ENCODE measurements at regions not wholly inside any gene's neighbourhood (a gene's known extent, or its start where the extent isn't known, plus 50 kb on each side); places are given as distances from the start of the nearest gene placed in this dataset.
"Not testable (repeated sequence)": the region's sequence is repeated elsewhere in the genome, so short reads cannot be mapped to it uniquely, and the experiment has no call there.

DNA sequence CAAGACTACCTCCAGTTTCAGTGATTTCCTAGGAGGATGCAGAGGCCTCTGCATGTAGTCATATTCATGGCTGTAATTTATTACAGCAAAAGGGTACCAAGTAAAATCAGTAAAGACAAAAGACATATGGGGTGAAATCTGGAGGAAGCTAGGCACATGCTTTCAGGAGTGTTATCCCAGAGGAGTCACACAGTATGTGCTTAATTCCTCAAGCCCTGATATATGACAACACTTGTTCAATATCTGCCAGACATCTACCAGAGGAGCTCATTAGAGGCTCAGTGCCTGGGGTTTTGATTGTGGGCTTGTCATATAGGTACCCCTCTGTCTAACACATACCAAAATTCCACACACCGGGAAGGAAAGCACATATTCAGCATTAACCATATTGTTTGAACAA, 283.8 kb downstream of the CXCL12 start:
- DNase-seq (ENCODE audit: low read depth), result no peak

DNA sequence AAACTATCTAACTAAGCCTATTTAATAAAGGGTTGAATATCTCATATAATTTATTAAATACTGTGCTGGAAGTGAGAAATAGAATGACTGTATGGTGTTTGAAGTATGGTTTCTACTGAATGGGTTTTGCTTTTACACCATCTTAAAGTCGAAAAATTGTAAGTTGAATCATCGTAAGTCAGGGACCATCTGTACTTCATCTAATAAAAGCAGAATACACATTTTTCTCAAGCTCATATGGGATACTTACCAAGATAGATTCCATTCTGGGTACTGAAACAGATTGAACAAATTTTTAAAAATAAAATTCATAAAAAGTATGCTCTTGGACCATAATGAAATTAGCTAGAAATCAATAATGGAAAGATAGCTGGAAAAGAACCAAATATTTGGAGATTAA, 285.4 kb downstream of the CXCL12 start:
- DNase-seq (ENCODE audit: low read depth), result no peak

DNA sequence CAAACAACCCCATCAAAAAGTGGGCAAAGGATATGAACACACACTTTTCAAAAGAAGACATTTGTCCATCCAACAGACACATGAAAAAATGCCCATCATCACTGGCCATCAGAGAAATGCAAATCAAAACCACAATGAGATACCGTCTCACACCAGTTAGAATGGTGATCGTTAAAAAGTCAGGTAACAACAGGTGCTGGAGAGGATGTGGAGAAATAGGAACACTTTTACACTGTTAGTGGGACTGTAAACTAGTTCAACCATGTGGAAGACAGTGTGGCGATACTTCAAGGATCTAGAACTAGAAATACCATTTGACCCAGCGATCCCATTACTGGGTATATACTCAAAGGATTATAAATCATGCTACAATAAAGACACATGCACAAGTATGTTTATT, 288.7 kb downstream of the CXCL12 start:
- DNase-seq (ENCODE audit: low read depth), result not testable (repeated sequence)

DNA sequence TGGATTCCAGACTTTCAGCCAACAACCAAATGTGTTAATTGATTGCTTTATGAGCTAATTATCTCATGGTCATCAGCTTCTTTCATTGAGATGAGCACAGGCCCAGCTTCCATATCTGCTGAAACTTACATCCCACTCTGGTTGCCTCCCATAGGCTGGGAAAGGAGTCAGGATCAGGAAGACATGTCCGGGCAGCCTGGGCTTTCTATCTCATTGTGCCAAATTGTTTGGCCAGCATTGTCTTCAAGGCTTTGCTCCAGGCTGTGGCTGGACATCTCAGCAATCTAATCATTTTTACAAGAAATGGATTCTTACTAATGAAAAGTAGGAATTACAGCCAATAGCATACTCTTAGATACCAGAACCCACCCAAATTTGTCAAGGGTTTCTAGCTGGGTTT, 295.2 kb downstream of the CXCL12 start:
- DNase-seq (ENCODE audit: low read depth), result no peak

DNA sequence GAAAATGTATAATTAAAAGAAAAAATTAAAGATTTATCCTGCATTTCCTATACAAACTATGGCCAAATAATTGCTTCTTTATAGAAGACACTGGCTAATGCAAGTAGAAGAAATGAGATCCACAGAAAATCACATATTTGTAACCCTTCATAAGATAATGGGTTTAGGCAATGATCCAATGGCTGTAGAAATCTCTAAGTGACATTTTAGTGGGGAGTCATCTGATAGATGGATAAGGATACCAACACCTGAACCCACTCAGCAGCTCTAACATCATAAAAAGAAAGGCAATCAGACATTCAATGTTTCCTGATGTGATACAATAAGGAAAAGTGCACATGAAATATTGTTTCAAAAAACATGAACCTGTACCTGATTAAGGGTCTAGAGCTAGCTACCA, 297.5 kb downstream of the CXCL12 start:
- DNase-seq (ENCODE audit: low read depth), result no peak

DNA sequence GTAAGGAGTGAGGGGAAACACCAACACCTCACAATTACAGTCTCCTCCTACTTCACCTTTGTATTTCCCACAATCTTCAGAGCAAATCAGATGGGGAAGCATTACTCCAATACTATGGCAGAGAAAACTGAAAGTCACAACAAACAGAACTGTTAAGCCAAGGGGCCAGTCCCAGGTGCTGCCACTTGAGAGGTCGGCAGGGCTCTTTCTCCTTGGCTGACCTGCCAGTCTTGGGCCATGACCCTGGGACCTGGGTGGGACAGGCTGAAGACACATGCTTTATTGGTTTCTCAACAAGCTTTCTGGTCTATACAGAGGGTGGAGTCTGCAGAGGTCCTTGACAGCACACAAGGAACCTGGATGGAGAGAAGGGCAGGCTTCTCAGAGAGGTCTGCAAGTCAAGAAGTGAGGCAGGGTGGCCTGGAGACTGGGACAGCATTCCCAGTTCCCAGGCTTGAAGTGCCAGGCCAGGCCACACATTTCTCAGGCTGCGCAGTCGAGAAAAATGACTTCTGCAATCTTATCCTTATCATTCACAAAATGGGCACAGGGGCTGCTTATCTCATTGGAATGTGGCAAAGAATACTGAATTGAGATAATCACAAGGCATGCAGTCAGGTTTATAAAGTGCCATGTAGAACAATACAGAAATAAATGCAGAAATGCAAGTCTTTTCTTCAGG, 301.0 kb downstream of the CXCL12 start:
- DNase-seq (ENCODE audit: low read depth), result no peak

DNA sequence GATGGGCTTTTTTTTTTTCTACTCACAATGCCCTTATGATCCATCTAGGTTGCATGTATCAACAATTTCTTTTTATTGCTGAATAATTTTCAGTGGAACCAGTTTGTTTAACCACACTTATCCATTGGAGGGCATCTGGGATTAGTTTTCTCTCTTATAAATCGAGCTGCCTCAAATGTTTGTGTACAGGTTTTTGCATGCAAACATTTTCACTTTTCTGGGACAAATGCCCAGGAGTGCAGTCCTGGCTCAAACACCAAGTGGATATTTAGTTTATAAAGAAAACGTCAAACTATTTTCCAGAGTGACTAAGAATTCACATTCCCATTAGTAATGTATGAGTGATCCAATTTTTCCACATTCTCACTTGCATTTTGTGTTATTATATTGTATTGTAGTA, 313.4 kb downstream of the CXCL12 start:
- peak; percentile 18 for DNase-seq (ENCODE audit: low read depth)

DNA sequence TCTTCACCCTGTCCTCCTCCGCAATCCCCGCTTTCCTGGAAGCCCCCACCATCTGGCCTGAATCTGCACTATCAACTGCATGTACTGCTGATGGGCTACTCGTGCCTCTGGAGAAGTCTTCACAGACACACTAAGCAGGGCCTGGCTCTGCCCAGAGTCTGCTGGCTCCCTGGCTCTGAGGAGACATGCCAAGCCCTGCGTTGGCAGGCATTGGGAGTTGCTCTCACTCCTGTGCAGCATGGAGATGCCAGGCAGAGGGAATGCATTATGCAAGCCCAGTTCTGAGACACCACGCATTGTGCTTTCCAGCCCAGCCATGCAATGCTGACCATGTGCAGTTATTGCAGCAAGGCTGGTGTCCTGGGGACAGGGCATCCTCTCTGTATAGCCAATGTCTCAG, 314.6 kb downstream of the CXCL12 start:
- DNase-seq (ENCODE audit: low read depth), result no peak

DNA sequence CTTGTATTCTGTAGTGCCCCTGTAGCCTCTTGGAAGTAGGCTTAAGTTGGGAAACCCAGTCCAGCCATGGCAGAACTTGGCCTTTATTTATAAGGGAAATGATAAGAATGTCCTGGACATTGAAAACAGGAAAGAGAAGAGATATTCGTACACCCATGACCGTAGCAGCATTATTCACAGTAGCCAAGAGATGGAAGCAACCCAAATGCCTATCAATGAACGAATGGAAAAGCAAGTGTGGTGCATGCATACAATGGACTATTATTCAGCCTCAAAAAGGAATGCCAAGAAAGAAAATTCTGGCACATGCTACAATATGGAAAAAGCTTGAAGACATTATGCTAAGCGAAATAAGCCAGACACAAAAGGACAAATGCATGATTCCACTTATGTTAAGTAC, 315.3 kb downstream of the CXCL12 start:
- no peak for DNase-seq (ENCODE audit: low read depth)

DNA sequence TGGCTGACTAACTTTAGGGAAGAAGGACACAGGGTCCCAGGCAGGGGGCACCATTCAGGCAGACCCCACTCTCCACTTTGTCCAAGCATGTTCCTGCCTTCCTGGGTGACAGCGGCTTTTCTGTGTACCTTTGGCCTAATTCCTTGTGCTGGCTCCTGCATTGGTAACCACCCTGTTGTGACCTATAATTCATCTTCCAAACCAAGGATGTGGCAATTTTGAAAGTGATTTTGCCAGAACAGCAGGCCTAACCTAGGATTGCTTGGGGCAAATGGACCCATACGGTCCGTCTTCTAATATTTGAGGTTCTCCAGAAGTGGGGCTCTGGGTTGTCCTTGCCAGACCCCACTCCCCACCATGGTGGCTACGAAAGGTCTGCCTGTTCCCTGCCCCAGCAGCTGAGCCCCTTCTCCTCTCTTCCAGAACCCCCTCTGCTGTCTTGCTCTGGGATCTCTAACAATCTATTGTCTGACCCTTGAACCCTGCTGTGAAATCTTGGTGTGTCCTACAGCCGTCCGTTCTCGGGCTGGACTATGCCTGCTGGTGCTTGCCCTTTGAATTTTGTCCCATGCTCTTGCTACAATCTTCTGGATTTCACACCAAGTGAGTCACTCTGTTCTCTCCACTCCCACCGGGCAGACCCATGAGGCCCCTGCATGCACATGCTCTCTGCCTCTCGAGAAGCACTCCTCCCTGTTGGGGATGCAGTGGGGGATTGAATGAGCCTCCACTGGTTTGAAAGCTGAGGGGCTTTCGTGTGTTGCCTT, 316.0 kb downstream of the CXCL12 start:
- DNase-seq (ENCODE audit: low read depth), result no peak

DNA sequence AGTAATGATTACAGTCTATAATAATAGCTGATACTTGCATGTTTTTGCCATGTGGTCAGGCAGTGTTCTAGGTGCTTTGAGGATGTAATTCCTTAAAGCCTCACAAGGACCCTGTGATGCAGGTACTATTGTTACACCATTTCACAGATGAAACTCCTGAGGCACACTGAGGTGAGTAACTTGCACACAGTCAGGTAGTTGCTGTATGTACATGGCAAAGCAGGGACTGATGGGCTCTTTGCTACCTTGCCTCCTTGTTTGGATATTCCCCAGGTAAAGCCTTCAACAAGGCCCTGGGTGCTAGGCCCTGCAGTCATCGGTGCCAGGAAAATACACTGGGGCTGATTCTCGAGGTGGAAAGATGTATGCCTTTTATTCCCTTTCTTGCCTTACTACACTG, 317.5 kb downstream of the CXCL12 start:
- no peak for DNase-seq (ENCODE audit: low read depth)

DNA sequence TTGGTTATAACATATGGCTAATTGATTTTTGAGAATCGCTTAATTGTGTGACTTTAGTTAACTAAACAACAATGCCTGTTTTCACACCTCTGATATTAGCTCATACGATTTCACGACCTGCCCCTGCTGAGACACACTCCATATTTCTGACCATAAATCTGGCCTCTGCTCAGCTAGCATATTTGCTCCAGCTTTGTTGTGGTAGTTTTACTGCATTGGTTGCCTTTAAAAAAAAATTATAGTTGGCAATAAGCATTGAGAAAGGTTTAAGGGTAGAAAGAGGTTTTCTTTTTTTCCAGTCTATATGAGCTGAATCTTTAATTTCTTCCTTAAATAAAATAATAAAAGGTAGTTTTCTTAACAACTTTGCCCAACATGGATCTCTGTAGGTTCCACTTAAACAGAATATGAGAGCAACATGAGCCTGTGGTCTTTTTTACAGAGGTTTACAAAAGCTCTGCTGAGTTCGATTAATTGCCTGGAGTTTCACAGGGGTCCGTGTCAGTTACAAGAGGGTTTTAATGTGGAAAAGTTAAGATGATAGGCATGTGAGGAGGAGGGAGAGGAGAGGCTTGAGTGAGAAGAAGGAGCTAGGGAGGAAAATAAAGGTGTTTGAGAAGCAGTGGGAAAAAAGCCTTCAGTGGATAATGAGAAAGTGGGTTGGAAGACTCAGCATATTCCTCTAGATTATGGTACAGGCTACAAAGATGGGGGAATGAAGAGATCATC, 318.2 kb downstream of the CXCL12 start:
- DNase-seq (ENCODE audit: low read depth), result no peak

DNA sequence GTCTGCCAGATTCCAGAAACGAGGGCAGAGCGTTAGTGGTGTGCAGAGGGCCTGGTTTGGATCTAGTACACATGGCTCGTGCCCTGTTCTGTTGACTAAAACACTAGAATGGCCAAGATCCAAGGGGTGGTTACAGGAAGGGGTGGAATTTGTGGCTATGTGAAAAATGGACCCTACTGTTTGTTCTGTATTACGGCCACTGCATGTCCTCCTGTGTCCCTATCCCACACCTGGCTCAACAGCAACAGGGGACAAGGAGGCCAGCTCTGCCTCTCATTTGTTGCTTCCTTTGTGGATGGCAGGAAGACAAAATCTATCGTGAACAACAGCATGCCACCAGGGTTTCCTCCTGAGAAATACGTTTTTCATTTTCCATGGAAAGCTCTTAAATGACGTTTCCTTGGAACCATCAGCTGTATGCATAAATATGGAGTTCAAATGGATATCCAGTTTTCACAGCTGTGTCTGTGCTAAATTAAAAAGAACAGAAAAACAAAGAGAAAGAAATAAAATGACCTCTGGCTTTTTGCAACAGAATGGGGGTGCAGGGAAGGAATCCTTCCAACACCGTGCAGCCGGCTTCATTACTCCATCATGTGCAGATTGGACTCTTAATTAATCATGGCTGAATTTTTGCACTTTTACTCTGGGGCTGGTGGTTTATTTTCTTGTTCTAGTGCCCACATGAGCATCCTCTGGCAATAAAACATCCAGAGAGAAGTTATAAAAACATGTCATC, 318.9 kb downstream of the CXCL12 start:
- no peak for DNase-seq (ENCODE audit: low read depth)

DNA sequence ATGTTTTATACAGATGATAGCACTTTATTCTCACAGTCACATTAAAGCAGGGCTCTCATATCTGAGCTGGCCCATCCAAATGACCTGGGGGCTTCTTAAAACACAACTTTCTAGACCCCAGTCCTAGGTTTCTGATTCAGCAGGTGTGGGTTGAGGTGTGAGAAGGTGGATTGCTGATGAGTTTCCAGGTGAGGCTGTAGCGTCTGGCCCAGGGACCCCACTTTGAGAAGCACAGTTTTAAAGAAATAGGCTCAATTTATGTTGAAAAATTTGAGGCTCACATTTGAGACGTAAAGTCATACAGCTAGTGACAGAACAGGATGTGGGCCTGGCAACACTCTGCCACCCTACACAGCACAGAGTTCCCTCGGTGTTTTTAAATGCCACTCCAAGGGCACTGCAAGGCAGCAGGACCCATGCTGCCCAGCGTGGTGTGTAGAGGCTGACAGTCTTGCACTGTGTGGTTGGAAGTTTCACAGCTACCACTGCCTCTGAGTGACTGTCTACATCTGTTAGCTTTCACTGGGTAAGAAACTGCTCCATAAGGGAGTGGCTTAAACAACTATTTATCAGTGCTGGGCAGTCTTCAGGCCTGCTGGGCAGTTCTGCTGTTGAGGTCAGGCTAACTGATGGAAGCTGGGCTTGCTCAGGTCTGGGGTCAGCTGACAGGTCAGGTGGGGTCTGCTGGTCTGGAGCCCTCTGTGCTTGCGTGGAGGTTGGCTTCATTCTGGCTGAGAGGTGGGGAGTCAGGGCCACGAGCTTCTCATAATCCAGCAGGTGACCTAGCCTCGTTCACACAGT, 319.7 kb downstream of the CXCL12 start:
- DNase-seq (ENCODE audit: low read depth), result no peak

DNA sequence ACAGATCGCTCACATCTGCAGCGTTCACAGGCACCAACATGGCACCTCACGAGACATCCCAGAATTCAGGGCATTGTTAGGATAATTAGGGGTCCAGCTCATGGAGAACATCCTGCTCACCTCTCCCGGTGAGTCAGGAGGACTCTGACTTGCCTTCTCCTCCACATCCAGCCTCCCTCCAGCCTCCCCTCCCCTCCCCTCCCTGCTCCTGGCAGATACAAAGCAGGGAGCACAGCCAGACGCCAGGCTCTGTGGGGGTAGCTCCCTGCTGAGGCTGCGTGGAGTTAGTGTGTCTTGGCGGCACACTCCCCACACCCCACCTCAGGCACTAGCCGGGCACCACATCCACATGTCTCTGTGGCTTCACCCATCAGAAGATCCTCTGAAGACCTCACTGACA, 320.6 kb downstream of the CXCL12 start:
- no peak for DNase-seq (ENCODE audit: low read depth)

DNA sequence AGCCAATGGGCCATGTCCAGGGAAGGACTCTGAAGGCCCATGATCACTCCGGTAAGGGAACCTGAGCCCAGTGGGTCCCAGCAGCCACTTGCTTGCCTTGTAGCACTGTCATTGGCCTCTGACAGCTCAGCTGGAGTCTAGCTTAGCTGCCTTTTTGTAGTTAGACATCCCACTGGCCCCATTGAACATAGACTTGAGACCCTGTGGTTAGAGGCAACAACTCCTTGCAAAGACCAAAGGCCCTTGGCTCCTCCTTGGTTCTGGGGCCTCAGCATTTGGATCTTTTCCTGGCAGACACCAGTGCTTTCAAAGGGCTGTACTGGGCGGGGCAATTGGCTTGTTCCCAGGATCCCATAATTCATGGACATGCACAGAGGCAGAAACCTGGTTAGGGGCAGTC, 321.2 kb downstream of the CXCL12 start:
- no peak for DNase-seq (ENCODE audit: low read depth)

DNA sequence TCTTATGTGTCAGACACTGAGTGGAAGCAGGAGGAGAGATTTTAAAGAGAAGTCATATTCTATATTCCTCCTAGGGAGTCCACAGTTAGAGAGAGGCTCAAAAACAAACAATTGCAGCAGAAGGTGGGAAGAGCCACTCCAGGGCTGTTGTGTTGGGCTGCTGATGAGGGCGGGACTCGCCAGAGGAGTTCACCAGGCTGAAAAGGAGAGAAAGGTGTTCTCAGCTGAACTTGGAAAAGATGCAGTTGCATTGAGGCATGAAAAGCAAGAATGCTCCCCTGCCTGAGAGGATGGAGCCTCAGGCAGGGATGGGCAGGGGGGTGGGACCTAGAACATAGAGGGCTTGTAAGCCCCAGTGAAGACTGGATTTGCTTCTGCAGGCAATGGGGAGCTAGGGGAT, 324.2 kb downstream of the CXCL12 start:
- DNase-seq (ENCODE audit: low read depth), result no peak

DNA sequence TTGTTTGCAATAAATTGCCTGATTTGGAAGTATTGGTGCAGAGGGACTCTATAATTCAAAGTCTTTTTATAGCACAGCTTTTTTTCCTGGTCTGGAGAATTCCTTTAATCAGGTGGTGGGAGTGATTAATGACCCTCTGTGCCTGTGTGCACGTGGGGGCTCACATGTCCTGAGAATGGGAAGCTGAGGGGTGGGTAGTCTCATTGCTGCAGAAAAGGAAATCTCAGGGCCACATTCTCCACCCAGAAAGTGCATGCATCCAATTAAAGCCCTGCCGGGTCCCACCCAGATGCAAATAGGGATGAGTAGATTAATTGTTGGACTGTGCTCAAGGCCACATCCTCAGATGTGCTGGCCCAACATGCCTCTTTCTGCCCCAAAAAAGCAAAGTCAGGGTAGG, 324.7 kb downstream of the CXCL12 start:
- DNase-seq (ENCODE audit: low read depth), result no peak

DNA sequence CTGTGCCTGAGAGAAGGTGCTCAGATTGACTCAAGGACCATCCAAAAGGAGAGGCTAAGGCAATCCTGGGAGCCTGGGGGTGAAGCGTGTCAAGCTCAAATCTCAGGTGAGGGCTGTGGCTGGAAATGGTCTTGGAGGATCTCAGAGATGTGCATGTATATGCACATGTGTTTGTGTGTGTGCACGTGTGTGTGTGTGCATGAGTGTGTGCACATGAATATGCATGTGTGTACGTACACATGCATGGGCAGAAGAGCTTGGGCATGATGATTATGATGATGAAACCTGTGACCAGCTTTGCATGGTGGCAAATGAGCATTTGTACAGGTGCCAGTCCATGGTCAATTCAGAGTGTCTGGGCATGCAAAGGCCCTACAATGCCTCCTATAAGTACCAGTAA, 326.6 kb downstream of the CXCL12 start:
- no peak for DNase-seq (ENCODE audit: low read depth)

DNA sequence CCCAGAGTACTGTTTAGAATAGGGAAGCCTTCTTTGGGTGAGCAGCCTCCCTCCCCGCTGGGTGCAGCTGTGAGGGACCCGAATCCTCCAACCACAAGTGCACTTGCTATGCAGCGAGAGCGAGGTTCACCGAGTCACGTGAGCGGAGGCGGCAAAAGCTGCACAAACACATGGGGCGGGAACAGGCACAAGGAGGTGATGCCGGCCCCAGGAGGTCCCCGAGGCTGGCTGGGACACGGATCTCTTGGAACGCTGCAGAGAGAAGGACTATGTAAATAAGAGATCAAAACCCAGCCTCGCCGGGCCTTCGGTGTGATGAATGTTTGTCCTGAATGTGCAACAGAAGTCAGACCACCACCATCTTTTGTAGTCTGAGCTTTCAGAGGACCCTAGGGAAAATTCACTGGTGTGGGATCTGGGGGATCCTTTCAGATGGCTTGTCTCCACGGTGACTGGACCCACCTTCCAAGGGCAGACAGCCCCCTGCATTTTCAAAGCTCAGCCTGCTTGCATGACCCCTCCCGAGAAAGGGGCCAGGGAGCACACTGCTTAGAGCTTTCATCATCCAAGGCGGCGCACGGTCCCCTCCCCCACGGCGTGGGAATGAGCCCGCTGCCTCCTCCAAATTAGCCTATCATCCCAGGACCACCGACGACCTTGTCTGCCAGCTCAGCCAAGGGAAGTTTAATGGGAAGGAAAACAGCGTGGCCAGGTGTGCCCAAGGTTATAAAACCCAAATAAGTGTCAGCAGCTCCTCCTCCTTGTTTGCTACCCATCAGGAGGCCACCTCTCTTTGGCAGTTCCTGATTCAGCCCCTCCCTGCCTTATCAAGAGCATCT, 327.7 kb downstream of the CXCL12 start:
- DNase-seq (ENCODE audit: low read depth), result no peak

DNA sequence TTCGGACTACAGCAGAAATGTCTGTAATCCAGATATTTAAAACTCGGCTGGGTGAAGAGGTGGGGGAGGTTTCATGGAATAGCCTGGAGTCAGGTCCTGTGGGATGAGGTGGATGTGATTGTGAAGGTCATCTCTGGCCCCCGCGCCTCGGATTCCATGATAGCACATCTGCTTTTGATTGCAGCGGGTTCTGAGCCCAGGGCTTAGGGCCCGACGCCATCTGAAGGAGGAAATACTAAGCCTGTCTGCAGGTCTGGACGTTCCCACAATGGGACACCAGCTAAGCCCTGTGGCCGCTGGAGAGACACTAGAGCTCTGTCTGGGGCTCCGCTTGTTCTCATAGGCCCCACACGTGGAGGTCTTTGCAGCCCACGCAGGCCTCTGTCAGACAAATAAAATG, 328.7 kb downstream of the CXCL12 start:
- DNase-seq (ENCODE audit: low read depth), result no peak

All from HS-5 (cell line).